Spleen (tissue), 11 donors: ENCODE measurements at regions not wholly inside any gene's neighbourhood (a gene's known extent, or its start where the extent isn't known, plus 50 kb on each side); places are given as distances from the start of the nearest gene placed in this dataset.

Source experiments
- DNase-seq: peaks from one replicate; pipeline ENCODE4 v3.0.0-alpha.2; 2020
- H3K27ac ChIP-seq, 8 donors: fragments of 200-600 bp; sonication (generic) in 7 of 8; 1 replicate in 4 of 8; 2 replicates in 4 of 8; pipeline versions ENCODE4 v1.5.0 to v1.8.0; 2016 to 2021; ENCODE audit warnings: inconsistent platforms in 4 of 8, mild to moderate bottlenecking in 4 of 8, moderate library complexity in 1 of 8
- H3K27me3 ChIP-seq, 7 donors: fragments of 200-600 bp; sonication (generic) in 6 of 7; replicated peaks in 1 of 7; 1 replicate in 4 of 7; 2 replicates in 3 of 7; pipeline versions ENCODE4 v1.5.0 to v1.8.0; 2016 to 2021; ENCODE audit warnings: inconsistent platforms in 3 of 7, mild to moderate bottlenecking in 1 of 7
- H3K36me3 ChIP-seq, 6 donors: fragments of 200-600 bp; sonication (generic) in 5 of 6; 1 replicate in 4 of 6; 2 replicates in 2 of 6; pipeline versions ENCODE4 v1.5.0 to v1.8.0; 2016 to 2021; ENCODE audit warnings: inconsistent platforms in 2 of 6
- H3K4me1 ChIP-seq, 6 donors: fragments of 200-600 bp; sonication (generic) in 5 of 6; 1 replicate in 3 of 6; 2 replicates in 3 of 6; pipeline versions ENCODE4 v1.5.0 to v1.8.0; 2016 to 2021; ENCODE audit warnings: inconsistent platforms in 3 of 6
- H3K4me3 ChIP-seq, 8 donors: fragments of 200-600 bp; sonication (generic) in 7 of 8; 1 replicate in 4 of 8; 2 replicates in 4 of 8; pipeline versions ENCODE4 v1.5.0 to v1.8.0; 2016 to 2021; ENCODE audit warnings: inconsistent platforms in 4 of 8, mild to moderate bottlenecking in 4 of 8, moderate library complexity in 2 of 8
- H3K9me3 ChIP-seq, 8 donors: fragments of 200-600 bp; sonication (generic) in 7 of 8; 1 replicate in 4 of 8; 2 replicates in 4 of 8; pipeline versions ENCODE4 v1.5.0 to v1.8.0; 2016 to 2021; ENCODE audit warnings: inconsistent platforms in 4 of 8
- POLR2A ChIP-seq, 3 donors: fragments of 450-650 bp; IDR thresholded peaks; one replicate each; pipeline ENCODE4 v1.5.1; 2017; ENCODE audit warnings: antibody characterized with exemption in 3 of 3, mild to moderate bottlenecking in 1 of 3
- POLR2AphosphoS5 ChIP-seq, 3 donors: sonication (generic); formaldehyde crosslinking; IDR thresholded peaks; one replicate each; pipeline ENCODE4 v1.5.1; 2017; ENCODE audit warnings: antibody characterized with exemption in 3 of 3
- WGBS, 5 donors: extraction: QIAGEN DNeasy Blood & Tissue Kit in 3 of 5; methylation state at CpG; one replicate each; pipeline versions ENCODE4 v1.1.5 to v1.1.7; 2013 to 2018; 5-methylcytosine and 5-hydroxymethylcytosine counted together
- intact Hi-C: fragments of 100-400 bp; cut with DNase I; formaldehyde crosslinking; loops from one replicate; pipeline ENCODE4 v1.15.0; 2023; ENCODE audit warnings: low total_unique reads
- TF ChIP-seq, protein P1 (sequence below), 11 experiments: fragments of 200-600 bp in 7 of 11; fragments of 450-650 bp in 4 of 11; sonication (generic) in 4 of 11; IDR thresholded peaks in 8 of 11; conservative IDR thresholded peaks in 3 of 11; 1 replicate in 7 of 11; 2 replicates in 4 of 11; pipeline versions ENCODE4 v1.4.0 to v1.8.0; 2016 to 2021; ENCODE audit warnings: antibody characterized with exemption in 11 of 11, inconsistent platforms in 4 of 11, mild to moderate bottlenecking in 1 of 11
- donor health status: healthy with polysubstance abuse.
- donor health status: DM: no; HTN: no; CAD: no; lungs with moderate emphysema.
- donor health status: DM: no; HTN: no; CAD: no.
- donor health status: Bipolar disorder and iron deficiency.
- donor health status: healthy.
- donor health status: DM: no; HTN: no; CAD: no.
- donor health status: DM: yes; HTN: yes; CAD: no.

DNA sequence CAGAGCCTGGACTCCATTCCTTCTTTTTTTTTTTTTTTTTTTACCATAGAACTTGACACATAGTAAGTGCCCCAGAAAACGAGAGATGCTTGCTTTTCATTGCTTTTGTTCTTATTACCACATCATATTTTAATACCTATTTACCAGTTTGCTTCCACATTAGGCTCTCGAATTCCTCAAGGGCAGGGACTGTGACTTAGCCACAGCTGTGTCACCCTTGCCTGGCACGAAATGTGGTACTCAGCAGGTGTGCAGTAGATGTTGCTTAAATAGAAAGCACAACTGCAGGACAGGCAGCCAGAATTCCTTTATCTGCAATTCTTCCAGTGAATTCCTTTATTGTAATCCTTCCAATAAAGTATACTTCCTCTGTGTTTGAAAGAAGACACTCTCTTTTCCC lies 393.0 kb downstream of the HAPSTR1 start:
- intact Hi-C loops, result no loop called here
- 51 to 71% (median 64%) methylated on average over 3 of the region's 3 CpGs for WGBS, 5 donors
- Histone ChIP-seq H3K9me3 (peaks cover 0 to 9% (median 0%) of the 10 kb centered on the region in 8 donors), H3K27ac (no peak overlapping the region), H3K27me3 (peaks cover 0 to 10% (median 0%) of the 10 kb centered on the region in 7 donors), H3K4me1 (no peaks in the 10 kb centered on the region), H3K4me3 (no peak overlapping the region), H3K36me3 (no peaks in the 10 kb centered on the region)
- no peak for DNase-seq
- TF ChIP-seq POLR2A (IDR thresholded peaks at IDR 0.05), result no peak
- TF ChIP-seq, protein P1, sequence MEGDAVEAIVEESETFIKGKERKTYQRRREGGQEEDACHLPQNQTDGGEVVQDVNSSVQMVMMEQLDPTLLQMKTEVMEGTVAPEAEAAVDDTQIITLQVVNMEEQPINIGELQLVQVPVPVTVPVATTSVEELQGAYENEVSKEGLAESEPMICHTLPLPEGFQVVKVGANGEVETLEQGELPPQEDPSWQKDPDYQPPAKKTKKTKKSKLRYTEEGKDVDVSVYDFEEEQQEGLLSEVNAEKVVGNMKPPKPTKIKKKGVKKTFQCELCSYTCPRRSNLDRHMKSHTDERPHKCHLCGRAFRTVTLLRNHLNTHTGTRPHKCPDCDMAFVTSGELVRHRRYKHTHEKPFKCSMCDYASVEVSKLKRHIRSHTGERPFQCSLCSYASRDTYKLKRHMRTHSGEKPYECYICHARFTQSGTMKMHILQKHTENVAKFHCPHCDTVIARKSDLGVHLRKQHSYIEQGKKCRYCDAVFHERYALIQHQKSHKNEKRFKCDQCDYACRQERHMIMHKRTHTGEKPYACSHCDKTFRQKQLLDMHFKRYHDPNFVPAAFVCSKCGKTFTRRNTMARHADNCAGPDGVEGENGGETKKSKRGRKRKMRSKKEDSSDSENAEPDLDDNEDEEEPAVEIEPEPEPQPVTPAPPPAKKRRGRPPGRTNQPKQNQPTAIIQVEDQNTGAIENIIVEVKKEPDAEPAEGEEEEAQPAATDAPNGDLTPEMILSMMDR (IDR thresholded peaks at IDR 0.05 in 8 of 11, conservative IDR thresholded peaks at IDR 0.05 in 3 of 11), result no peak

DNA sequence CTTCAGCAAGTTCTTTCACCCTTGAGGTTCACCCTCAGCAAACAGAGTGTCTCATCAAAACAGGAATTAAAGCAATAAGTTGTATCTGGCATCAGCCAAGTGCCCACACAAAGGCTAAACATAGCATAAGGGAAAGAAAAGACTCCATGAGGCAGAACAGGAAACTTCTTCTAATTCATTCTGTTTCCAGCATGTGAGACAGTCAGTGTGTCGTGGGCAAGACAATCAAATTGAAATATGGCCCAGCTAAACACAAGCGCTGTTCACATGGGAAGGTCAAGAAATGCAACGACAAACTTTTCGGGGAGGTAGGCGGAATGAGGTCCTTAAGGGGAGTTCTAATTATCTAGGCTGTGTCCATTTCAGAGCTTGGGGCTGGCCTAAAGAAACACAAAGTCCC lies 393.4 kb downstream of the HAPSTR1 start:
- WGBS, 5 donors, result 29 to 34% (median 30%) methylated on average over 5 of the region's 5 CpGs
- peaks cover 0 to 10% (median 0%) of the 10 kb centered on the region in 8 donors for H3K9me3 ChIP-seq
- H3K27me3 ChIP-seq, result peaks cover 0 to 10% (median 0%) of the 10 kb centered on the region in 7 donors
- no peaks in the 10 kb centered on the region for H3K4me1 ChIP-seq
- no peak overlapping the region for H3K4me3 ChIP-seq
- H3K36me3 ChIP-seq, result no peaks in the 10 kb centered on the region
- intact Hi-C loops, result no loop called here
- H3K27ac ChIP-seq, result no peak overlapping the region
- TF ChIP-seq, protein P1 (IDR thresholded peaks at IDR 0.05 in 8 of 11, conservative IDR thresholded peaks at IDR 0.05 in 3 of 11), result no peak
- no peak for TF ChIP-seq POLR2AphosphoS5 (IDR thresholded peaks at IDR 0.05)
- no peak for TF ChIP-seq POLR2A (IDR thresholded peaks at IDR 0.05)
- DNase-seq, result no peak

DNA sequence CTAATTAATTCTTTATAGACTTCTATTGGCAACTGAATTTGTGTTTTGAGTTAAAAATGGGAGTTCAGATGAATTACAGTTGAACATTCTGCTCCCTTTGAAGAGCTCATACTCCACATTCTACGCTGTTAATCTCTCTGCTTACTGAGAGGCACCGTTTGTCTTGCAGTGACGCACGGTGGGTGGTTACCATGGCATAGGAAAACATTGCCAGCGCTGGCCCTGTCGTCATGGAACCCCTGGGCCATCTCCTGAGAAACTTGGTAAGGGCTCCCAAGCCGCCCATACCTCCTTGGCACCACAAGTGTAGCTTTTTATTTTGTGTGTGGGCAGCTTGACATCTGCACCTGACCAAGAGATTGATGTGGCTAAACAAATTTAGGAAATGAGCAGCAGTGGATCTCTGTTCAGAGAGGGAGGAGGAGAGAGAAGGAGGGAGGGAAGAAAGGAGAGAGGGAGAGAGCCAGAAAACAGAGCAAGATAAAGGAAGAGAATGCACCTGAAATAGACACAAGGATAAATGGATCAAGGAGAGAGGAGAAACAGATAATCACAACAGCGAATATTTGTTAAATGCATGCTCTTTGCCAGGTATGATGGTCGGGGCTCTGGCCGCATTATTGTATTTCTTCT lies 398.5 kb downstream of the HAPSTR1 start:
- Histone ChIP-seq H3K9me3 (peaks cover 0 to 19% (median 0%) of the 10 kb centered on the region in 8 donors), H3K27me3 (peaks cover 0 to 3% (median 0%) of the 10 kb centered on the region in 7 donors), H3K4me3 (no peak overlapping the region), H3K4me1 (no peaks in the 10 kb centered on the region), H3K27ac (no peak overlapping the region), H3K36me3 (no peaks in the 10 kb centered on the region)
- no peak for DNase-seq
- TF ChIP-seq POLR2AphosphoS5 (IDR thresholded peaks at IDR 0.05) (no peak), POLR2A (IDR thresholded peaks at IDR 0.05) (no peak)
- TF ChIP-seq, protein P1 (IDR thresholded peaks at IDR 0.05 in 8 of 11, conservative IDR thresholded peaks at IDR 0.05 in 3 of 11), result no peak
- WGBS, 5 donors, result 64 to 73% (median 71%) methylated on average over 10 of the region's 10 CpGs
- intact Hi-C loops, result no loop called here

DNA sequence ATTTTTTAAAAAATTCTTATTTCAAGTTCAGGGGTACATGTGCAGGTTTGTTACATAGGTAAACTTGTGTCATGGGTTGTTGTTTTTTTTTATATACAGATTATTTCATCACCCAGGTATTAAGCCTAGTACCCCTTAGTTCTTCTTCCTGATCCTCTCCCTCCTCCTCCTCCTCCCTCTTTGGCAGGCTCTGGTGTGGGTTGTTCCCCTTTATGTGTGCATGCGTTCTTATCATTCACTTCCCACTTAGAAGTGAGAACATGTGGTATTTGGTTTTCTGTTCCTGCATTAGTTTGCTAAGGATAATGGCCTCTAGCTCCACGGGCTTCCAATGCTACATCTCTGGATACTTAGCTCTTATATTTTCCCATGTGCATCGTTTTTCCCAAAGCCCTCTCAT lies 404.4 kb downstream of the HAPSTR1 start:
- 32 to 44% (median 40%) methylated on average over 3 of the region's 3 CpGs for WGBS, 5 donors
- no peaks in the 10 kb centered on the region for H3K36me3 ChIP-seq
- no peaks in the 10 kb centered on the region for H3K4me1 ChIP-seq

More for the DNA sequence above, 404.4 kb downstream of the HAPSTR1 start:
- no peak overlapping the region for H3K4me3 ChIP-seq
- intact Hi-C loops, result no loop called here
- peaks cover 0 to 12% (median 0%) of the 10 kb centered on the region in 8 donors for H3K9me3 ChIP-seq
- no peak for TF ChIP-seq POLR2AphosphoS5 (IDR thresholded peaks at IDR 0.05)
- no peak for TF ChIP-seq POLR2A (IDR thresholded peaks at IDR 0.05)
- TF ChIP-seq, protein P1 (IDR thresholded peaks at IDR 0.05 in 8 of 11, conservative IDR thresholded peaks at IDR 0.05 in 3 of 11), result no peak
- peaks cover 0 to 5% (median 0%) of the 10 kb centered on the region in 7 donors for H3K27me3 ChIP-seq
- no peak for DNase-seq
- H3K27ac ChIP-seq, result no peak overlapping the region
